ENCODE measurements at regions not wholly inside any gene's neighbourhood (a gene's known extent, or its start where the extent isn't known, plus 50 kb on each side); places are given as distances from the start of the nearest gene placed in this dataset.

DNA sequence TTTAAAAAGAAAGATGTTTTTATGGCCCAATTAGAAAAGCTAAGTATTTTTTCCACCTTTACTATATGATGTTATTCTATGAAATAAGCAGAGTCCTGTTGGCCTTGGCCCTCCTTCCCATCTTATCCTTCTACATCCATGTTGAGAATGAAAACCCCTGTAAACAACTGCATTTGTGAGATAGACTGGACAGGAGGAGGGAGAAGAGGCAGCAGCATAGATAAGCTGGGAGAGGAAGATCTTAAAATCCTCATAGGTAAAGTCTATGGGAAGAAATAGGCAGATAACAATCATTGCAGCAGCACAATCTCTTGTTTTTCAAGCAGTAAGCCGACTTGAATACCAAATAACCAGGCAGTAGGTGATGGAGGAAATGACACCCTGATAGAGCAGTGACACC is 207.6 kb upstream of the PARD3B start:
- TF ChIP-seq CTCF (IDR thresholded peaks at IDR 0.05) (no peak), POLR2A (IDR thresholded peaks at IDR 0.05) (no peak)

Measured in uterus (tissue), 2 donors.